T-helper 1 cell treated with Interleukin-12 subunit alpha and Interleukin-12 subunit beta and Interleukin-4 antibody, amounts not matched to agents 30 ng/mL and 1 ng/mL, for 36 hours (primary cell): ENCODE measurements at regions not wholly inside any gene's neighbourhood (a gene's known extent, or its start where the extent isn't known, plus 50 kb on each side); places are given as distances from the start of the nearest gene placed in this dataset.

Experiments used
- intact Hi-C: fragments of 100-400 bp; cut with micrococcal nuclease; formaldehyde crosslinking; loops from one replicate; pipeline ENCODE4 v1.15.1; 2024

DNA sequence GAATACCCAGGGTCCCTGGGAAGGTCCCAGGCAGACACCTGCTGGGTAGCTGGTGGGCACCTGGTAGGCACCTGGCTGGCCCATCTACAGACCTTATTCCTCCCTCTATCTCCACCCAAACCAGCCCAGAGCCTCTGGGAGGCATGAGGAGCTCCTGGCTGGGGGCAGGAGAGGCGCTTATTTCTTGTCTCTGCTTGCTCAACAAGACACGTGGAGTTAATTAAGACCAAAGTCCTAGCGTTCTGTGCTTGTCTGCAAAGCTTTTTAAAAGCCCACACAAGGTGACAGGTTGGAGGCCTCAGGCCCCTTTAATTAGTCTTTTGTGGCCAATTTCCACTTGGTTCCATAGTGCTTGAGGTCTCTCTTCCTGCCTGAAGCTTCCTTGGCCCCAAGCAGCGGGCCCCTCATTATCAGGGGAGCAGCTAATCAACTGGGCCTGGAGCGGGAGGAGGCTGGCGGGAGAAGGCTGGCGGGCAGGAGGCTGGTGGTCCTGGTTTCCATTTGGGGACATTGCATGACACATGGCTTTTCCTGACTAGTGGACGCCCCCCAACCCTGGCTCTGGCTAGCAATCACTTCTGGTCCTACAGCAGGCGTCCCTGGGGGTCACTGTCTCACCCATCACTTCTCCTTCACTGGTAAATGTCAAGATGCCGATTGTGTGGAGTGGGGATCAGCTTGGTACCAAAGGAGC lies 65.4 kb upstream of the HDAC4 start:
- intact Hi-C loops, result no loop called here

DNA sequence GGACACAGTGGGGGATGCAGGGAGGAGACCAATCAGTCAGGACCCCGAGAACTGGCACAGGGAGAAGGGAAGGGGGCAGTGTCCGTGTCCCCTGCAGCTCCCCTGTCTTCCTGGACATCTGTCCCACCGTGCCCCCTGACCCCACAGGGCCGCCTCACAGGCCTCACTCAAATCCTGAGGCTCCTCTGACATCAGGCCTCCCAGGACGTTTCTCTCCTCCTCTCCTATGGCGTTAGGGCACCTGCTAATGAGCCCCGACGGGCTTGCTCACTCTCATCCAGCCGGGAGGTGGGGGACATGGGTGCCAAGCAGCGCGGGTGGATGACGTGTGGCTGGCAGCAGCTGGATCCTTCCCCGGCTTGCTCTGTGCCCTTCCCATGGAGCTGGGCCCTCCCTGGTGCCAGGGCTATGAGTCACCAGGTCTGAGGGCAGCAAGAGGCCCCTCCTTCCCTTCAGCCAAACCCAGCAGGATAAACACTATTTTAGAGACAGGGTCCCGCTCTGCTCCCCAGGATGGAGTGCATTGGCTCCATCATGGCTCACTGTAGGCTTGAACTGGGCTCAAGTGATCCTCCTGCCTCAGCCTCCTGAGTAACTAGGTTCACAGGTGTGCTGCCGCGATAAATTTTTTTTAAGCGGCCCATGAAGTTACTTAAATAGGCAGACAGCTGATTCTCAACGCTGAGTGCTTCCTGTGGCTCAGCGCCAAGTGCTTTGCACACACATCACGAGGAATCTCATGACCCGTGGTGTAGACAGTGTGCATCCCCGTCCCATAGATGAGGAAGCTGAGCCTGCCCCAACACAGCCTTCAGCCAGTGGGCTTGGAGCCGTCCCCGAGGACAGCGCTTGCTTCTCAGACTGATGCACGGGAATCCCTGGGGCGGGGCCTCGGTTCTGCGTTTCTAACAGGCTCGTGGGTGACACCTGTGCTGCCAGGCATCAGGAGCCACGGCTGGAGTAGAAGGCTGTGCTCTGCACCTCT lies 64.5 kb upstream of the HDAC4 start:
- intact Hi-C loops, result no loop called here

DNA sequence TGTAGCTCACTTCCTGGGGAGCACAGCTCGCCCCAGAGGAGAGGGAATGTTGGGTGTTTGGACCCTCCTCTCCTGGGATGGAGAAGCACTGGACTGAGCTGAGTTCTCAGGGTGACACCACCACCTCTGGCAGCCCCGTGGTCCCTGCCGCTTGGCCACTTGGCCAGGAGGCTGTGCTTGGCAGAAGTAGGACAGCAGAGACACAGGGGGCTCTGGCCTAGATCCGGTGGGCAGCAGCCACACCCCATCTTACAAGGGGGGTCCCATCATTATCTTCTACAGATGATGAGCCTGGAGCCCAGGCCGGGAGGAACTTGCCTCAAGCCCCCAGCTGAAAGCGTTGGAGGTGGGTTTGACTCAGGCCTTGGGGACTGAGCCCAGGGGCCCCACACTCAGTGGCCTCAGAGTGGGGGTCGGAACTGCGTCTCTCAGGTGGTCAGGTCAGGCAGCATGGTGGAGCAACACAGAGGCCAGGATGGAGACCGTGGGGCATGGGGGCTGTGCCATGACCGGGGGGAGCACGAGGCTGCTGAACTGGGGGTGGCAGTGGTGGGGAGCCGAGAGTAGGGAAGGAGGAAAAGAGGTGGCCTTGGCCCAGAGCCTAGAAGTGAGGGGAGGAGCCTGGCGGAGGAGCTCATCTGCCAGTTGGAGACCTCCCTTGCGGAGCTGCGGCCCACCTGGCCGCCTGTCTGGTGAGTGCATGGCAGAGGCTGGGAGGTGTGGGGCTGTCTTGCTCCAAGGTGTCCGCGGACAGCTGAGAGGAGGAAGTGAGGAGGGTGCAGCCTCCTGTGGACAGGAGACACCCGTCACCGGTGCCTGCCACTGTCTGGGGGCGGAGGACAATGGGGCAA lies 63.6 kb upstream of the HDAC4 start:
- intact Hi-C loops, result no loop called here

DNA sequence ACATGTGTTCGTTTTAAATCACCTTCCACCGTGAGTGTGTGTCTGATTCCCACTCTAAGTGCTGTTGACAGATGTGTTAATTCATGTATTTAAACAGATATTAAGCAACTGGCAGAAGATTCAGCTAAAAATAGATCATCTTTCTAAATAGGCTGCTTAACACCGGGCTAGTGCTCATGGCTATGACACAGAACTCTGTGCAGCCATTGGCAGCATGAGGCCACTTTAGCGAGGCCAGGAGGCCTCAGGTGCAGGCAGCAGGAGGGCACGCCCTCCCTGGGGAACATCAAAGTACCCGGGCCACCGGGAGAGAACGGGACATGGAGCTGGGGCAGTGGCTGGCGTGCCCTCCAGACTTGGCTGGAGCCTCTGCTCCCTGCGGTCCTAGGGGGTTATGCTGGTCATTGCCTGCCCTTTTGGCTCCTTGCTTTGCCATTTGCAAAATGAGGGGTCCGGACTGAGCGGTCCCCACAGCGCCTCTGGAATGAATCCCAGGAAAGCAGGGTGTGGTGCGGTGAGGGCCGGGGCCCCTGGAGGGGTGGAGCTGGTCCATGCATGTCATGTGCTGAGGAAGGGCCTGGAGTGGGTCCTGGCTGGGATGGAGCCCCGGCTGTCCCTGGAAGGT lies 62.8 kb upstream of the HDAC4 start:
- intact Hi-C loops, result no loop called here

DNA sequence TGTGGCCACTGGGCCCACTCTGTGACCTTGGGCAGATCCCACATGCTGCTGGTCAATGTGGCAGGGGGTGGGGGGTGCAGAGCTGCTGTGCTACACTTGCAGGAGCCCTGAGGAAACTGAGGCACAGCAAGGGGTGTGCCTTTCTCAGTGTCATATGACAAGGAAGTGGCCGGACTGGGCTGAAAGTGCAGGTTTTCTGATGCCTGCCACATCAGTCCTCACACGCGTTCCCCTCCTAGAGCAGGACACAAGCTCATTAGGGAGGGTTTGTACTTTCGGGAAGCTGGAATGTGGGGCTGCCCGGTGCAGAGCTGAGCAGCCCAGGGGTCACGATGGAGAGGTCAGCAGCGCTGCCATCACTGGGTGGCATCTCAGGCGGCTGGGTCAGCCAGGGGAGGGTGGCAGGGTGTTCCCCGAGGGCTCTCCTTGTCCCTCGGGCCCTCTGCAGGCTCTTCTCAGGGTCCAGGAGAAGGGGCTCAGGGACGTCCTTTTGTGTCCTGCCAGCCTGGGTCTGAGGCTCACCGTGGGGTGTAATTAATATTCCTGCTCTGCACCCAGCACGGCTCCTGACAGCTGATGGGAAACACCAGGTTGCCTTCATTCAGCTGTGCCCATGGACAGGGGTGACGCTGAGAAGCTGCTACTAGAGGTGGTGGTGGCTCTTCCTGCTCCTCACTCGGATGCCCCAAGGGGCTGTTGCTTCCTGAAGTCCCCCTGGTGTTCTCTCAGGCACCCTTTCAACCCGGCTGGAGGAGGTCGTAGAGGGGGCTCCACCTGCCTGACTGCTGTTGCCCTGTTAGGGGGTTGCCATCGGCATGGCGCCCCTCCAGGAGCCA lies 62.1 kb upstream of the HDAC4 start:
- intact Hi-C loops, result no loop called here

DNA sequence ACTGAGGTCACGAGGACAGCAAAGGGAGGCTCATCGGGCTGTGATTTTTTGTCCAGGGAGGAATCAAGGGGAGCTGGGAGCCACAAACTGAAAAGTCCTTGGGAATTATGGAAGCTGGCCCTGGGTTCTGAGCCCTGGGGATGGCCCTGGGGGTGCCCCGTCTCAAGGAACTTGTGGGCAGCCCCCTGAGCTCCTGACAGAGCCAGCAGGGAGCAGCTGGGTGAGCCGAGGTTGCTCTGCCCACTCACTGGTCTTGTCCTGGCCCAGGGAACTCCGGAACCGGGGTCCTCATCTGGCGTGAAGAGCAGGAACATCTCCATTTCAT lies 61.3 kb upstream of the HDAC4 start:
- intact Hi-C loops, result no loop called here

DNA sequence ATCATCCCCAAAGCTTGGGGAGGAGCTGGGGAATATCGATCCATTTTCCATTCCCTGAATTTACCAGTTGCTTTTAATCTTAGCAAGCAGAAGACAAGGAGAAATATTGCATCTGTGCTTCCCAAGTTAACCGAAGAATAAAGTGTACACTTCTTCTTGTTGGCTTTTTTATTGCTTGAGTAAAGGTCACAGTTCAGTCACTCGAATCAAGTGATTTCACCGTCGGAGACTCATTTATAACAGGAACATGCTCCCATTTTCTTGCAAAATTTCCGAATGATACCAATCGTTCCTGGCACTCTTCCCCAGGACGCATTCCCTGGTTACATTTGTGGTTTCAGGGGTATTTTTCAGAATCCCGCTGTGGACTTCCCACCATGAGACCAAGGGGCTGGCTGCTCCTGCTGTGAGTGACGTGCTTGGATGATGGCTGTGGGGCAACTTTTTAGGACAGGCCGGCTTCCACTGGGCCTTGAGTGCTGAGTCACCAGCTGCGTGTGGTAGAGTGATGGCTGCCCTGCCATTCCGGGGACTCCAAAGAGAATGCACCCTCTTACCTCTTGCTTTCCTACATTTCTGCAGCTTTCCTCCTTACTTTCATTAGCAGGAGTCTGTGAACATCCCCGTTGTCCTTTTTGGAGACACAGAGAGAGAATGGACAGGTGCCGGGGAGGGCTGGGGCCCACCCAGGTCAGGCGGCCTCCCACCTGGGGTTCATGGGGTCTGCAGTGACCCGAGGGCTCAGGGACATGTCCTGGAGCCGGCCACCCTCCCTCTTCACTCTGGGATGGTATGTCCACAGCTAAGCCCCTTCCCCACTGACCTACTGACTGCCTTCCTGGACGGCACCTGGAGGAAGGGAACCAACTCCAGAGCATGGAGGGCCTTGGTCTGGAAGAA lies 60.7 kb upstream of the HDAC4 start:
- intact Hi-C loops, result no loop called here

DNA sequence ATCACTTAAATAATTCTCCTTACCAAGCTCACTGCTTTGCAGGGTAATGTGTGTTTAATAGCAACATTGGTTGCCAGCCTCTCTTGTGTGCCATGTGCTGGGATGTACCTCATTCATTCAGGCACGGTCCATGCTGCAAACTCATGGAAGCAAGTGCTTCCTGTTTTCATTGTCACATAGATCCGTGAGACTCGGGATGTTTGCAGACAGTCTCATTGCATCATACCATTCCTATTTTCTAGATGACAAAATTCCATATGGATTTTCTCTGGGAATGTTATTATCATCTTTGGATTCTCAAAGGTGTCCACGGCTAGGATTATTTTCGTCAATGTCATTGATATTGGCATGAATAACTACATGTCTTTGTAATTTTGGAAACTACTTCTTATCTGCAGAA lies 60.0 kb upstream of the HDAC4 start:
- intact Hi-C loops, result no loop called here

DNA sequence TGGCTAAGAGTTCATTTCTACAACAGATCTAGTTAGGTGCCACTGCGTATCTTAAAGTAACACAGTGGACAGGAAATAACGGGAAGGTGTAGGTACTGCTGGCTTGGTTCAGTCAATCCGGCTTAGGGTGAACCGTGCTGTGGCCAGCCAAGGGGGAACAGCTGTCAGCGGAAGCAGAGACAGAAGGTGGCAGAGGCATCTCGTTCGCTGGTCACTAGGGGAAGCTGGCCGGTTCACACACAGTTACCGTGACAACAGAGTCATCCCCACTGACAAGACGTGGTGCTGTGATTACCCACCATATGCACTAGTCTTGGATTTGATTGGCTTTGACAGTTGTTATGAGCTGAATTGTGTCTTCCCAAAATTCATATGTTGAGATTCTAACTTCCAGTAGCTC lies 58.8 kb upstream of the HDAC4 start:
- intact Hi-C loops, result no loop called here

DNA sequence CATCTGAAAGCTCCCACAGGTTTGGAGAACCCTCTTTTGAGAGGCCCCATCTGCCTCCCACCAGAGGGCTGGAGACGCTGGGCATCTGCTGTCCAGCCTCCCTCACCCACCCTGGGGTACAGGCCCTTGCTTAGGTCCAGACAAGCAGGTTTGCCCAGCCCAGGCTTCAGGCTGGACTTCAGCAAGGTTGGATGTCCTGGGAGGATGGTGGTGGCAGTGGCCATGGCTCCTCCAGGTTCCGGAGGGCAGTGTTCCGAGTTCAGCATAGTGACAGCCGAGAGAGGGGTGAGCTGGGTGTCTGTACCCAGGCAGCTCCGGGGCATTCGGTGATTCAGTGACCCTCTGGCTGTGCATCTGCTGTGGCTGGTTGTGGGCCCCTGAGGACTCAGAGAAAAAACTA lies 58.2 kb upstream of the HDAC4 start:
- intact Hi-C loops, result no loop called here

DNA sequence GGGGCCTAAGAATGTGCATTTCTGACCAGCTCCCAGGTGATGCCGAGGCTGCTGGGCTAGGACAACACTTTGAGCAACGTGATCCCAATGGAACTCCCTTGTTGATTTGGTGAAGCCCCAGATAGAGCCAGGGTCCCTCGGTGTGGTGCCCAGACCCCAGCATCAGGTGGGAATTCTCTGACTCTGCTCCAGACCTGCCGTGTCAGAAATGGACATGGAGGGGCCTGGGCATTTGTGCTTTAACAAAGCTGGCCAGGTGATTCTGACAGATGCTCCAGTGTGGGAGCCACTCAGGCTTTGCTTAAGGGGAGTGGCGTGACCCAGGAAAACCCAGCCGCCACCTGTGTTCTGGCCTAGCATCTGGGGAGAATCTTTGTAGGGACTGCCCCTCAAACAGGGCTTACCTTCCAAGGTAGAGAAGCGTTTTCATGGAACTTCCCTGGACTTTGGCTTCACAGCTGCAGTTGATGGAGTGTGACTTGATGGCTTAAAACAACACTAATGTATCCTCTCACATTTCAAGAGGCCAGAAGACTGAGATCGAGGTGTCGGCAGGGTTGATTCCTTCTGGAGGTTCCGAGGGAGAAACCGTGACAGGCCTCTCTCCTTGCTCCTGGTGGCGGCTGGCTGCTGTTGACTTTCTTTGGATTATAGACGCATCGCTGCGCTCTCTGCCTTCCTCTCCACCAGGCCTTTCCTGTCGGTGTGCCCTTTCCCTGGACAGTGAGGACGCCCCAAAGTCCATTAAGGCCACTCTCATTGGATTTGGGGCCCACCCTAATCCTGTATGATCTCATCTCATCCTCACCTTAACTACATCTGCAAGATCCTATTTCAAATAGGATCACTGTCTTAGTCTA lies 57.0 kb upstream of the HDAC4 start:
- intact Hi-C loops, result no loop called here

DNA sequence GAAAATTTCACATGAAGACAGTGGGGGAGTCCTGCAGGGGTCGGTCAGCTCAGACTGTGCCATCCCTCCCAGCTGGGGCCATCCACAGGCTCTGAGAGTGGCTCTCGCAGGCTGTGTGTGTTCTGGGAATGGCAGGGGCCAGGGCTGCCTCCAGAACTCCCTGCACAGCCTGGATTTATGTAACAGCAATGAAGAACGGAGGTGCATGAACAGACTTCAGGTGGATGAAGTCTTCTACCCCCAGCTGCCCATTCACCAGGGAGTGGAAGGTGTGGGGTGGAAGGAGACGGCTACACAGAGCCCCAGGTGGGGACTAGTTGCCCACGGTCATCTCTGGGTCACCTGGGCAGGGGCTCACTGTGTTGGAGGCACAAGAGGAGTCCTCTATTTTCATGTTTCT lies 56.1 kb upstream of the HDAC4 start:
- intact Hi-C loops, result no loop called here

DNA sequence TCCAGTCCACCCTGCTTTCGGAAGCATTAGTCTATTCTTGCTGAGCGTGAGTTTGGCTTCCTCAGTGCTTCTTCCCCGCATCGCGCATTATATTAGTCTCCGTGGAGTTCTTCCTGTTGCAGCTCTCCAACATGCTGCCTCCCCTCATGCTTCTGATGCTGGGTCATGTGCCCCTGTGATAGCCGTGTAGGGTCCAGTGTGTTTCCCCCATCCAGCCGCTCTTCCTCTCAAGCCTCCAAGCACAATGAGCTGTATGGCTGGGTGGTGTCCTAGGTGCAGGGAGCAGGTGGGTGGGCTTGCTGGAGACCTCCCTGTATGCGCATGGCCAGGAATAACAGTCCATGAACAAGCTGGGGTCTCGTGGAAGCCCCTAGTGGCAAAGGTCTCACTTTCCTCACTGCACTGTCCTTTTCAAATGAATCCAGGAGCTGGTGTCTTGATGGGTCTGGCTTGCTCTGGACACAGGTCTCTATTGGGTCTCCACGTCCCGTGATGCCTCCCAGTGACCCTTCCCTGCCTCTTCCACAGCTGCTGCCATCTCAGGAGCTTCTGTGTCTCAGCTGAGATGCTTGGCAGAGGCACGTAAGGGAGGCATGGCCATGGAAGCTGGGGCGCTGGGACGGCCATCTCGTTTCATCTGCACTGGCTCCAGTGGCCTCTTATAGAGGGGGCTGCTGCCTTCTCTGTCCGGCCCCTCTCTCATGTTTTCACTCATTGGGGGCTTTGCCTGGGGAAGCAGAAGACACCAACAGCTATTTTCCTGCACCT lies 54.8 kb upstream of the HDAC4 start:
- intact Hi-C loops, result no loop called here

DNA sequence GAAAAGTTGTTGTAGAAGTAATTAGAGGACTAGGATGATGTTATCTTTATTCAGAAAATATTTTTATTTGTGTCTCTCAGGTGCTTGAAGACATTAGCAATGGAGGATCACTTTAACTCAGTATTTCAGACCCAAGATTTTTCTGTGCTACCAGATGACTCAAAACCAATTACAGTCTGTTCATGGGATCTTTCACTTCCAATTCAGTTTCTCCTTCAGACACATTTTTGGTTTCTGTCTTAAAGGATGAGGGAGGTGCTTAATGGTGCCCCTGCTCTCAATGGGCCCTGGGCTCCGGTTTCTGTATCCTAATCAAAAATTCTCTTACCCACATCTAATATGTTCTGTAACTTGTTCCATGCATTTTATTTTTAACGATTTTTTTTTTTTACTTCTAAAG lies 53.7 kb upstream of the HDAC4 start:
- intact Hi-C loops, result no loop called here
